ENCODE measurements at regions not wholly inside any gene's neighbourhood (a gene's known extent, or its start where the extent isn't known, plus 50 kb on each side); places are given as distances from the start of the nearest gene placed in this dataset.

GRCh38 chr6:1136827-1137226 lies 175.1 kb upstream of the FOXQ1 start:
- no peaks in the 10 kb centered on the region for H4K20me1 ChIP-seq (ENCODE audit: insufficient read depth, low read length)
- TF ChIP-seq EZH2 (IDR thresholded peaks at IDR 0.05; ENCODE audit: borderline replicate concordance, low read depth, low read length, severe bottlenecking) (no peak), CTCF (IDR thresholded peaks at IDR 0.05; ENCODE audit: borderline replicate concordance, extremely low read depth, low read length, poor library complexity, severe bottlenecking) (no peak)
- H3K4me3 ChIP-seq (ENCODE audit: low read depth in 1 of 2, low read length in 2 of 2), result no peak overlapping the region
- ATAC-seq (ENCODE audit: insufficient read depth, low read depth), result no peak
- no peak overlapping the region for H3K4me2 ChIP-seq (ENCODE audit: insufficient read depth, low read length)
- DNase-seq, result no peak
- H3K9me3 ChIP-seq (ENCODE audit: insufficient read depth, low read length, severe bottlenecking), result no peaks in the 10 kb centered on the region
- no peak overlapping the region for H3K27ac ChIP-seq (ENCODE audit: low read length)
- no peak overlapping the region for H2AFZ ChIP-seq (ENCODE audit: low read depth, low read length)
- no peak overlapping the region for H3K9ac ChIP-seq (ENCODE audit: low read depth, low read length)
- H3K36me3 ChIP-seq (ENCODE audit: insufficient read depth, low read length), result no peaks in the 10 kb centered on the region
- H3K4me1 ChIP-seq (ENCODE audit: insufficient read depth, low read length), result no peaks in the 10 kb centered on the region
- peaks cover 5% of the 10 kb centered on the region for H3K27me3 ChIP-seq (ENCODE audit: insufficient read depth, low read length, poor library complexity)
- H3K79me2 ChIP-seq (ENCODE audit: insufficient read depth, low read length), result no peaks in the 10 kb centered on the region

GRCh38 chr6:1136415-1136774 lies 175.5 kb upstream of the FOXQ1 start:
- Histone ChIP-seq H3K79me2 (ENCODE audit: insufficient read depth, low read length) (no peaks in the 10 kb centered on the region), H3K4me1 (ENCODE audit: insufficient read depth, low read length) (no peaks in the 10 kb centered on the region), H3K36me3 (ENCODE audit: insufficient read depth, low read length) (no peaks in the 10 kb centered on the region), H3K27ac (ENCODE audit: low read length) (no peak overlapping the region), H3K4me2 (ENCODE audit: insufficient read depth, low read length) (no peak overlapping the region), H3K27me3 (ENCODE audit: insufficient read depth, low read length, poor library complexity) (peaks cover 5% of the 10 kb centered on the region), H4K20me1 (ENCODE audit: insufficient read depth, low read length) (no peaks in the 10 kb centered on the region), H3K4me3 (ENCODE audit: low read depth in 1 of 2, low read length in 2 of 2) (no peak overlapping the region), H3K9me3 (ENCODE audit: insufficient read depth, low read length, severe bottlenecking) (no peaks in the 10 kb centered on the region), H2AFZ (ENCODE audit: low read depth, low read length) (no peak overlapping the region), H3K9ac (ENCODE audit: low read depth, low read length) (no peak overlapping the region)
- DNase-seq (no peak), ATAC-seq (ENCODE audit: insufficient read depth, low read depth) (no peak)
- TF ChIP-seq CTCF (IDR thresholded peaks at IDR 0.05; ENCODE audit: borderline replicate concordance, extremely low read depth, low read length, poor library complexity, severe bottlenecking) (no peak), EZH2 (IDR thresholded peaks at IDR 0.05; ENCODE audit: borderline replicate concordance, low read depth, low read length, severe bottlenecking) (no peak)

- H3K4me1 ChIP-seq (ENCODE audit: insufficient read depth, low read length), result no peaks in the 10 kb centered on the region
- no peak overlapping the region for H3K4me3 ChIP-seq (ENCODE audit: low read depth in 1 of 2, low read length in 2 of 2)
- H3K36me3 ChIP-seq (ENCODE audit: insufficient read depth, low read length), result no peaks in the 10 kb centered on the region
- H3K79me2 ChIP-seq (ENCODE audit: insufficient read depth, low read length), result no peaks in the 10 kb centered on the region
- no peak for ATAC-seq (ENCODE audit: insufficient read depth, low read depth)
- H3K4me2 ChIP-seq (ENCODE audit: insufficient read depth, low read length), result no peak overlapping the region
- TF ChIP-seq CTCF (IDR thresholded peaks at IDR 0.05; ENCODE audit: borderline replicate concordance, extremely low read depth, low read length, poor library complexity, severe bottlenecking), result no peak
- no peak for TF ChIP-seq EZH2 (IDR thresholded peaks at IDR 0.05; ENCODE audit: borderline replicate concordance, low read depth, low read length, severe bottlenecking)
- H2AFZ ChIP-seq (ENCODE audit: low read depth, low read length), result no peak overlapping the region
- no peaks in the 10 kb centered on the region for H4K20me1 ChIP-seq (ENCODE audit: insufficient read depth, low read length)
- H3K27me3 ChIP-seq (ENCODE audit: insufficient read depth, low read length, poor library complexity), result peaks cover 5% of the 10 kb centered on the region
- no peak for DNase-seq
- H3K27ac ChIP-seq (ENCODE audit: low read length), result no peak overlapping the region
- no peak overlapping the region for H3K9ac ChIP-seq (ENCODE audit: low read depth, low read length)
- no peaks in the 10 kb centered on the region for H3K9me3 ChIP-seq (ENCODE audit: insufficient read depth, low read length, severe bottlenecking)
Measured at GRCh38 chr6:1135726-1136414, 176.0 kb upstream of the FOXQ1 start.

Measured in DND-41 (cell line).